ENCODE measurements at regions not wholly inside any gene's neighbourhood (a gene's known extent, or its start where the extent isn't known, plus 50 kb on each side); places are given as distances from the start of the nearest gene placed in this dataset.

GRCh38 chr18:55012008-55012407 lies 52.7 kb upstream of the CCDC68 start:
- TF ChIP-seq POLR2A (IDR thresholded peaks at IDR 0.05; ENCODE audit: low read depth, low read length) (no peak), POU2F2 (IDR thresholded peaks at IDR 0.05; ENCODE audit: low read depth, low read length) (no peak)
- FAIRE-seq (no peak), DNase-seq (ENCODE audit: insufficient read length, low spot score) (no peak)
